ENCODE measurements at regions not wholly inside any gene's neighbourhood (a gene's known extent, or its start where the extent isn't known, plus 50 kb on each side); places are given as distances from the start of the nearest gene placed in this dataset.

GRCh38 chr6:156423075-156423474, 354.1 kb upstream of the ARID1B start:
- TF ChIP-seq EZH2 (IDR thresholded peaks at IDR 0.05; ENCODE audit: insufficient read depth, poor library complexity, severe bottlenecking) = no peak
- TF ChIP-seq EZH2phosphoT487 (IDR thresholded peaks at IDR 0.05; ENCODE audit: insufficient read depth, low read depth) = no peak

All from GM23248 (cell line).